ENCODE measurements at regions not wholly inside any gene's neighbourhood (a gene's known extent, or its start where the extent isn't known, plus 50 kb on each side); places are given as distances from the start of the nearest gene placed in this dataset.

GRCh38 chr13:67520886-67521285, 290.8 kb upstream of the PCDH9 start (continued):
- TF ChIP-seq, protein P1, sequence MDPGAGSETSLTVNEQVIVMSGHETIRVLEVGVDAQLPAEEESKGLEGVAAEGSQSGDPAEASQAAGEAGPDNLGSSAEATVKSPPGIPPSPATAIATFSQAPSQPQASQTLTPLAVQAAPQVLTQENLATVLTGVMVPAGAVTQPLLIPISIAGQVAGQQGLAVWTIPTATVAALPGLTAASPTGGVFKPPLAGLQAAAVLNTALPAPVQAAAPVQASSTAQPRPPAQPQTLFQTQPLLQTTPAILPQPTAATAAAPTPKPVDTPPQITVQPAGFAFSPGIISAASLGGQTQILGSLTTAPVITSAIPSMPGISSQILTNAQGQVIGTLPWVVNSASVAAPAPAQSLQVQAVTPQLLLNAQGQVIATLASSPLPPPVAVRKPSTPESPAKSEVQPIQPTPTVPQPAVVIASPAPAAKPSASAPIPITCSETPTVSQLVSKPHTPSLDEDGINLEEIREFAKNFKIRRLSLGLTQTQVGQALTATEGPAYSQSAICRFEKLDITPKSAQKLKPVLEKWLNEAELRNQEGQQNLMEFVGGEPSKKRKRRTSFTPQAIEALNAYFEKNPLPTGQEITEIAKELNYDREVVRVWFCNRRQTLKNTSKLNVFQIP (CRISPR knock-in tag; IDR thresholded peaks at IDR 0.05; ENCODE audit: borderline replicate concordance, low read depth), result no peak
- TF ChIP-seq ZNF565 (CRISPR knock-in tag; conservative IDR thresholded peaks at IDR 0.05; ENCODE audit: low read depth), result no peak
- TF ChIP-seq ESRRG (CRISPR knock-in tag; IDR thresholded peaks at IDR 0.05), result no peak
- no peak for TF ChIP-seq TCF4 (CRISPR knock-in tag; IDR thresholded peaks at IDR 0.05; ENCODE audit: borderline replicate concordance)
- TF ChIP-seq ZC3H10 (CRISPR knock-in tag; IDR thresholded peaks at IDR 0.05), result no peak
- no peak for TF ChIP-seq PPARA (CRISPR knock-in tag; IDR thresholded peaks at IDR 0.05; ENCODE audit: borderline replicate concordance)
- no peak for TF ChIP-seq ZFP3 (CRISPR knock-in tag; IDR thresholded peaks at IDR 0.05)
- no peak for TF ChIP-seq ISL1 (CRISPR knock-in tag; IDR thresholded peaks at IDR 0.05)
- TF ChIP-seq OSR1 (CRISPR knock-in tag; IDR thresholded peaks at IDR 0.05), result no peak
- no peak for TF ChIP-seq PATZ1 (CRISPR knock-in tag; IDR thresholded peaks at IDR 0.05; ENCODE audit: borderline replicate concordance)

DNA sequence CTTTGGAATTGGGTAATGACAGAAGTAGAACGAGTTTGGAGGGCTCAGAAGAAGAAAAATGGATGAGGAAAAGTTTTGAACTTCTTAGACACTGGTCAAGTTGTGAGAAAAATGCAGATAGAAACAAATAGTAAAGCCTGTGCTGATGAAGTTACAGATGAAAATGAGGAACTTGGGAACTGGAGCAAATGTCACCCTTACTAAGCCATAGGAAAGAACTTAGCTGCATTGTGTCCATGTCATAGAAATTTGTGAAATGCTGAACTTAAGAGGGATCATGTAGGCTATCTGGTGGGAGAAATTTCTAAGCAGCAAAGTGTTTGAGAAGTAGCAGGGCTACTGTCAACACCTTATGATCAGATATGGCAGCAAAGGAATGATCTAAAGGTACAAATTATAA, 289.2 kb upstream of the PCDH9 start:
- no peak for ATAC-seq
- TF ChIP-seq RARB (CRISPR knock-in tag; IDR thresholded peaks at IDR 0.05), result no peak
- TF ChIP-seq ZNF565 (CRISPR knock-in tag; conservative IDR thresholded peaks at IDR 0.05; ENCODE audit: low read depth), result no peak
- TF ChIP-seq CREB5 (CRISPR knock-in tag; IDR thresholded peaks at IDR 0.05; ENCODE audit: low read depth), result no peak
- no peak for TF ChIP-seq CSRNP3 (CRISPR knock-in tag; IDR thresholded peaks at IDR 0.05)
- TF ChIP-seq CSDC2 (CRISPR knock-in tag; IDR thresholded peaks at IDR 0.05), result no peak
- TF ChIP-seq ZC3H10 (CRISPR knock-in tag; IDR thresholded peaks at IDR 0.05), result no peak
- TF ChIP-seq ZNF8 (CRISPR knock-in tag; IDR thresholded peaks at IDR 0.05), result no peak
- TF ChIP-seq ZNF70 (CRISPR knock-in tag; IDR thresholded peaks at IDR 0.05), result no peak
- TF ChIP-seq ZFP30 (CRISPR knock-in tag; IDR thresholded peaks at IDR 0.05), result no peak
- no peak for TF ChIP-seq ESRRG (CRISPR knock-in tag; IDR thresholded peaks at IDR 0.05)
- no peak for TF ChIP-seq ARNTL (CRISPR knock-in tag; IDR thresholded peaks at IDR 0.05; ENCODE audit: borderline replicate concordance, low read depth)

DNA sequence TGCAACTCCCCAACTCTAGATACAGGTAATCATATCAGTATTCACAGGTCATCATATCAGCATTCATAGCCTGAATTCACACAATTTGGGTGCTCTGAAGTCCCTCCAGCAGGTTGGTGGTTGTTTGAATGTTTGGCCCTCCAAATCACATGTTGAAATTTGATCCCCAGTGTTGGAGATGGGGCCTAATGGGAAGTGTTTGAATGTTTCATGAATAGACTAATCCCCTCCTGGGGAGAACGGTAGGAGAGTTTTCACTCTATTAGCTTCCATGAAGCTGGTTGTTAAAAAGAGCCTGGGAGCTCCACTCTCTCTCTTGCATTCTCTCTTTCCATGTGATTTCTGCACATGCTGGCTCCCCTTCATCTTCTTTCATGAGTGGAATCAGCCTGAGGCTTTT, 288.6 kb upstream of the PCDH9 start:
- TF ChIP-seq ZFP30 (CRISPR knock-in tag; IDR thresholded peaks at IDR 0.05), result no peak
- TF ChIP-seq PATZ1 (CRISPR knock-in tag; IDR thresholded peaks at IDR 0.05; ENCODE audit: borderline replicate concordance), result no peak
- no peak for TF ChIP-seq RARB (CRISPR knock-in tag; IDR thresholded peaks at IDR 0.05)
- TF ChIP-seq OSR1 (CRISPR knock-in tag; IDR thresholded peaks at IDR 0.05), result no peak
- no peak for TF ChIP-seq CSRNP3 (CRISPR knock-in tag; IDR thresholded peaks at IDR 0.05)
- TF ChIP-seq TCF4 (CRISPR knock-in tag; IDR thresholded peaks at IDR 0.05; ENCODE audit: borderline replicate concordance), result no peak
- TF ChIP-seq ESRRG (CRISPR knock-in tag; IDR thresholded peaks at IDR 0.05), result no peak
- no peak for TF ChIP-seq ZNF565 (CRISPR knock-in tag; conservative IDR thresholded peaks at IDR 0.05; ENCODE audit: low read depth)
- TF ChIP-seq ZNF8 (CRISPR knock-in tag; IDR thresholded peaks at IDR 0.05), result no peak
- no peak for TF ChIP-seq BACH2 (CRISPR knock-in tag; IDR thresholded peaks at IDR 0.05; ENCODE audit: borderline replicate concordance)
- no peak for TF ChIP-seq TSHZ2 (CRISPR knock-in tag; IDR thresholded peaks at IDR 0.05)
- no peak for TF ChIP-seq TOX (CRISPR knock-in tag; IDR thresholded peaks at IDR 0.05; ENCODE audit: borderline replicate concordance)
- no peak for TF ChIP-seq ZFP3 (CRISPR knock-in tag; IDR thresholded peaks at IDR 0.05)
- ATAC-seq, result no peak
